Lung (tissue), 11 donors: ENCODE measurements at regions not wholly inside any gene's neighbourhood (a gene's known extent, or its start where the extent isn't known, plus 50 kb on each side); places are given as distances from the start of the nearest gene placed in this dataset.

Experiments used
- ATAC-seq: fragments of 200-7000 bp; cut with Tn5 transposase; one replicate; pipeline ENCODE4 v1.9.1; 2020; ENCODE audit warnings: moderate number of reproducible peaks; ENCODE audit not compliant: insufficient read depth, low FRiP score
- DNase-seq, 3 donors: peaks; one replicate each; pipeline ENCODE4 v3.0.0-alpha.2; 2013 to 2017
- H3K27ac ChIP-seq, 2 donors: one replicate each; pipeline ENCODE4 v1.5.1; 2013; ENCODE audit warnings: mild to moderate bottlenecking in 2 of 2, moderate library complexity in 2 of 2, control low read depth in 1 of 2, inconsistent platforms in 1 of 2, low read depth in 1 of 2, low read length in 1 of 2
- H3K27me3 ChIP-seq, 3 donors: one replicate each; pipeline ENCODE4 v1.5.1; 2013; ENCODE audit warnings: low read length in 2 of 3; ENCODE audit not compliant: control insufficient read depth in 3 of 3, insufficient read depth in 3 of 3
- H3K36me3 ChIP-seq, 4 donors: one replicate each; pipeline ENCODE4 v1.5.1; 2013; ENCODE audit warnings: low read length in 4 of 4, mild to moderate bottlenecking in 1 of 4, moderate library complexity in 1 of 4; ENCODE audit not compliant: control insufficient read depth in 4 of 4, insufficient read depth in 4 of 4
- H3K4me1 ChIP-seq, 5 donors: one replicate each; pipeline ENCODE4 v1.5.1; 2013; ENCODE audit warnings: low read length in 5 of 5, mild to moderate bottlenecking in 2 of 5, moderate library complexity in 1 of 5; ENCODE audit not compliant: control insufficient read depth in 5 of 5, insufficient read depth in 5 of 5
- H3K4me3 ChIP-seq: one replicate; pipeline ENCODE4 v1.5.1; 2013; ENCODE audit warnings: mild to moderate bottlenecking, control low read depth, moderate library complexity
- H3K9ac ChIP-seq, 2 donors: one replicate each; pipeline ENCODE4 v1.5.1; 2013; ENCODE audit warnings: low read length in 2 of 2, control low read depth in 1 of 2; ENCODE audit not compliant: insufficient read depth in 1 of 2
- H3K9me3 ChIP-seq, 4 donors: one replicate each; pipeline ENCODE4 v1.5.1; 2013; ENCODE audit warnings: low read length in 3 of 4, mild to moderate bottlenecking in 1 of 4, moderate library complexity in 1 of 4; ENCODE audit not compliant: control insufficient read depth in 4 of 4, insufficient read depth in 3 of 4
- CTCF ChIP-seq: IDR thresholded peaks from 2 replicates; pipeline ENCODE4 v1.5.1; 2012; ENCODE audit warnings: mild to moderate bottlenecking; ENCODE audit errors: control extremely low read depth, extremely low read depth
- WGBS, 2 donors: extraction: QIAGEN DNeasy Blood & Tissue Kit; methylation state at CpG; one replicate each; pipeline ENCODE4 v1.1.7; 2013; 5-methylcytosine and 5-hydroxymethylcytosine counted together
- donor health status: control.
- donor health status: control.
- donor health status: Bipolar disorder and iron deficiency.
- donor health status: healthy.
- donor health status: DM: yes; HTN: yes; CAD: no.

GRCh38 chr2:57534358-57534757, 512.2 kb upstream of the VRK2 start:
- ATAC-seq (no peak), DNase-seq (no peak)
- Histone ChIP-seq H3K9me3 (no peaks in the 10 kb centered on the region), H3K36me3 (no peaks in the 10 kb centered on the region), H3K27me3 (peaks cover 0 to 3% (median 0%) of the 10 kb centered on the region in 3 donors), H3K9ac (no peak overlapping the region), H3K4me3 (no peak overlapping the region), H3K4me1 (no peaks in the 10 kb centered on the region), H3K27ac (no peak overlapping the region)
- TF ChIP-seq CTCF, result no peak

- Histone ChIP-seq H3K4me3 (no peak overlapping the region), H3K36me3 (no peaks in the 10 kb centered on the region), H3K9ac (no peak overlapping the region), H3K4me1 (no peaks in the 10 kb centered on the region), H3K27ac (no peak overlapping the region), H3K27me3 (peaks cover 0 to 3% (median 0%) of the 10 kb centered on the region in 3 donors), H3K9me3 (no peaks in the 10 kb centered on the region)
- no peak for ATAC-seq
- WGBS, 2 donors, result 0% methylated on average over 1 of the region's 1 CpG
- TF ChIP-seq CTCF, result no peak
- no peak for DNase-seq
Measured at GRCh38 chr2:57536535-57537231, 509.9 kb upstream of the VRK2 start.

GRCh38 chr2:57539761-57540160, 506.8 kb upstream of the VRK2 start:
- no peaks in the 10 kb centered on the region for H3K36me3 ChIP-seq
- no peak for TF ChIP-seq CTCF
- no peak overlapping the region for H3K27ac ChIP-seq
- no peaks in the 10 kb centered on the region for H3K27me3 ChIP-seq
- H3K9me3 ChIP-seq, result no peaks in the 10 kb centered on the region
- H3K9ac ChIP-seq, result no peak overlapping the region
- DNase-seq (no peak), ATAC-seq (no peak)
- H3K4me3 ChIP-seq, result no peak overlapping the region
- 84 to 92% methylated on average over 3 of the region's 3 CpGs for WGBS, 2 donors
- no peaks in the 10 kb centered on the region for H3K4me1 ChIP-seq

GRCh38 chr2:57542081-57542480, 504.5 kb upstream of the VRK2 start:
- ATAC-seq (no peak), DNase-seq (no peak)
- Histone ChIP-seq H3K27ac (no peak overlapping the region), H3K9ac (no peak overlapping the region), H3K4me1 (no peaks in the 10 kb centered on the region), H3K27me3 (no peaks in the 10 kb centered on the region), H3K9me3 (no peaks in the 10 kb centered on the region), H3K4me3 (no peak overlapping the region), H3K36me3 (no peaks in the 10 kb centered on the region)
- 58 to 66% methylated on average over 2 of the region's 2 CpGs for WGBS, 2 donors
- no peak for TF ChIP-seq CTCF
